Gastrocnemius medialis (tissue), 4 donors: ENCODE measurements at regions not wholly inside any gene's neighbourhood (a gene's known extent, or its start where the extent isn't known, plus 50 kb on each side); places are given as distances from the start of the nearest gene placed in this dataset.

Source experiments
- ATAC-seq, 2 donors: fragments of 150-250 bp; one replicate each; pipeline ENCODE4 v1.9.1; 2016
- DNase-seq, 2 donors: peaks; one replicate each; pipeline ENCODE4 v3.0.0-alpha.2; 2019
- H3K27ac ChIP-seq, 4 donors: fragments of 200-600 bp; sonication (generic); 1 replicate in 1 of 4; 2 replicates in 3 of 4; pipeline ENCODE4 v1.5.1; 2016 to 2018; ENCODE audit warnings: mild to moderate bottlenecking in 2 of 4, moderate library complexity in 1 of 4
- H3K27me3 ChIP-seq, 3 donors: fragments of 200-600 bp; sonication (generic) in 2 of 3; 1 replicate in 1 of 3; 2 replicates in 2 of 3; pipeline versions ENCODE4 v1.5.1 to v1.6.0; 2016 to 2019; ENCODE audit warnings: mild to moderate bottlenecking in 1 of 3, moderate library complexity in 1 of 3
- H3K36me3 ChIP-seq, 2 donors: fragments of 200-600 bp; sonication (generic) in 1 of 2; one replicate each; pipeline ENCODE4 v1.5.1; 2017 to 2018
- H3K4me1 ChIP-seq, 2 donors: fragments of 200-600 bp; sonication (generic) in 1 of 2; one replicate each; pipeline ENCODE4 v1.5.1; 2016 to 2017; ENCODE audit warnings: mild to moderate bottlenecking in 2 of 2
- H3K4me3 ChIP-seq, 4 donors: fragments of 200-600 bp; sonication (generic) in 3 of 4; 1 replicate in 1 of 4; 2 replicates in 3 of 4; pipeline ENCODE4 v1.5.1; 2016 to 2019; ENCODE audit warnings: mild to moderate bottlenecking in 2 of 4
- H3K9me3 ChIP-seq, 3 donors: fragments of 200-600 bp; sonication (generic) in 2 of 3; 1 replicate in 1 of 3; 2 replicates in 2 of 3; pipeline ENCODE4 v1.5.1; 2016 to 2019
- CTCF ChIP-seq, 5 experiments: fragments of 450-650 bp in 3 of 5; fragments of 200-600 bp in 2 of 5; sonication (generic) in 2 of 5; IDR thresholded peaks in 4 of 5; conservative IDR thresholded peaks in 1 of 5; 1 replicate in 4 of 5; 2 replicates in 1 of 5; pipeline ENCODE4 v1.5.1; 2016 to 2019; ENCODE audit warnings: antibody characterized with exemption in 5 of 5, mild to moderate bottlenecking in 3 of 5, moderate library complexity in 3 of 5
- POLR2A ChIP-seq, 2 donors: fragments of 450-650 bp; IDR thresholded peaks; one replicate each; pipeline ENCODE4 v1.6.1; 2017; ENCODE audit warnings: antibody characterized with exemption in 2 of 2, mild to moderate bottlenecking in 2 of 2, moderate library complexity in 2 of 2
- in situ Hi-C, 4 donors: fragments of 200-750 bp; cut with MboI; loops; one replicate each; pipeline versions ENCODE4 v1.15.0 to v1.8.0; 2017; ENCODE audit warnings: low sequenced_read_pairs in 4 of 4
- intact Hi-C: fragments of 100-400 bp; cut with DNase I; formaldehyde crosslinking; loops from one replicate; pipeline ENCODE4 v1.15.1; 2023; ENCODE audit warnings: low total_unique reads

- H3K4me1 ChIP-seq: peaks cover 0 to 15% of the 10 kb centered on the region in 2 donors
- TF ChIP-seq POLR2A (IDR thresholded peaks at IDR 0.05) (no peak), CTCF (IDR thresholded peaks at IDR 0.05 in 4 of 5, conservative IDR thresholded peaks at IDR 0.05 in 1 of 5) (no peak)
- intact Hi-C loops: no loop called here
- H3K27me3 ChIP-seq: no peaks in the 10 kb centered on the region
- no peak overlapping the region for H3K4me3 ChIP-seq
- in situ Hi-C loops: no loop called here
- H3K36me3 ChIP-seq: no peaks in the 10 kb centered on the region
- no peak overlapping the region for H3K27ac ChIP-seq
- DNase-seq (no peak), ATAC-seq (no peak)
- H3K9me3 ChIP-seq: no peaks in the 10 kb centered on the region
These were observed 121.3 kb upstream of the GDF10 start for GRCh38 chr10:47178537-47179290.

- no peak for ATAC-seq
- no peak overlapping the region for H3K27ac ChIP-seq
- H3K27me3 ChIP-seq: no peaks in the 10 kb centered on the region
- in situ Hi-C loops (no loop called here), intact Hi-C loops (no loop called here)
- no peaks in the 10 kb centered on the region for H3K9me3 ChIP-seq
- no peak for TF ChIP-seq POLR2A (IDR thresholded peaks at IDR 0.05)
- no peak for TF ChIP-seq CTCF (IDR thresholded peaks at IDR 0.05 in 4 of 5, conservative IDR thresholded peaks at IDR 0.05 in 1 of 5)
- no peaks in the 10 kb centered on the region for H3K36me3 ChIP-seq
- H3K4me1 ChIP-seq: peaks cover 0 to 21% of the 10 kb centered on the region in 2 donors
- no peak for DNase-seq
- H3K4me3 ChIP-seq: no peak overlapping the region
These were observed 120.7 kb upstream of the GDF10 start for GRCh38 chr10:47179291-47179647.

GRCh38 chr10:47181052-47181849 is 118.7 kb upstream of the GDF10 start:
- no peaks in the 10 kb centered on the region for H3K9me3 ChIP-seq
- H3K4me1 ChIP-seq: peaks cover 0 to 22% of the 10 kb centered on the region in 2 donors
- ATAC-seq (no peak), DNase-seq (no peak)
- no peaks in the 10 kb centered on the region for H3K27me3 ChIP-seq
- intact Hi-C loops: loop anchor here (5.0 to 10.0 kb wide), 2 partner anchors 74 to 119 kb away; no protein-coding TSS in a partner anchor
- no peak for TF ChIP-seq CTCF (IDR thresholded peaks at IDR 0.05 in 4 of 5, conservative IDR thresholded peaks at IDR 0.05 in 1 of 5)
- TF ChIP-seq POLR2A (IDR thresholded peaks at IDR 0.05): no peak
- in situ Hi-C loops: no loop called here
- no peaks in the 10 kb centered on the region for H3K36me3 ChIP-seq
- no peak overlapping the region for H3K4me3 ChIP-seq
- no peak overlapping the region for H3K27ac ChIP-seq

GRCh38 chr10:47182934-47183703 is 116.9 kb upstream of the GDF10 start:
- Histone ChIP-seq H3K4me3 (no peak overlapping the region), H3K9me3 (no peaks in the 10 kb centered on the region), H3K27ac (peak overlapping the region; percentile 67 to 87 (median 76)), H3K27me3 (no peaks in the 10 kb centered on the region), H3K4me1 (peaks cover 0 to 22% of the 10 kb centered on the region in 2 donors), H3K36me3 (no peaks in the 10 kb centered on the region)
- DNase-seq: no peak
- TF ChIP-seq CTCF (IDR thresholded peaks at IDR 0.05 in 4 of 5, conservative IDR thresholded peaks at IDR 0.05 in 1 of 5) (no peak), POLR2A (IDR thresholded peaks at IDR 0.05) (no peak)
- intact Hi-C loops: loop anchor here (5.0 to 10.0 kb wide), 2 partner anchors 72 to 121 kb away; no protein-coding TSS in a partner anchor
- no peak for ATAC-seq
- in situ Hi-C loops: no loop called here
